ENCODE measurements at regions not wholly inside any gene's neighbourhood (a gene's known extent, or its start where the extent isn't known, plus 50 kb on each side); places are given as distances from the start of the nearest gene placed in this dataset.

GRCh38 chr5:85716344-85717202 lies 901.2 kb upstream of the COX7C start:
- ATAC-seq = no peak
- DNase-seq (ENCODE audit: low spot score) = no peak
- intact Hi-C loops (cut with DNase I) = no loop called here

DNA sequence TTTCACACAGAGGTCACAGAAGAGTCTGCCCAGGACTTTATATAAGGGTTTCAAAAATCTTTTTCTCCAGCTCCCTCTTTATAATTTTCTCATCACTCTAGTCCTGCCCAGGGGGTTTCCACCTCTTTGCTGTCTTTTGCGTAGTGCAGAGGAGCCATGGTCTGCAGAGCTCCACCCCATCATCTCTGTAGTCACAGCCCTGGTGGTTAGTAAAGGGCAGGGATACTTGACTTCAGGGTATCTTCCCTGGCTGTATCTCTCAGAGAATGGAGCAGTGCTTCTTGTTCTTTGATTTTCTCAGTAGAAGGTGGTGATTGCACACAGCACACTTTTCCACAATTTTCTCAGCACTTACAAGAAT lies 900.6 kb upstream of the COX7C start:
- intact Hi-C loops (cut with DNase I) = no loop called here
- ATAC-seq = no peak
- DNase-seq (ENCODE audit: low spot score) = no peak

GRCh38 chr5:85732185-85732584 lies 885.6 kb upstream of the COX7C start:
- ATAC-seq = no peak
- intact Hi-C loops (cut with DNase I) = no loop called here
- DNase-seq (ENCODE audit: low spot score) = no peak

- ATAC-seq (no peak), DNase-seq (ENCODE audit: low spot score) (no peak)
- intact Hi-C loops (cut with DNase I) = no loop called here
Observed at GRCh38 chr5:85741972-85742371, 875.8 kb upstream of the COX7C start.

- ATAC-seq = no peak
- DNase-seq (ENCODE audit: low spot score) = no peak
- intact Hi-C loops (cut with DNase I) = no loop called here
Observed at GRCh38 chr5:85760519-85760918, 857.2 kb upstream of the COX7C start.

DNA sequence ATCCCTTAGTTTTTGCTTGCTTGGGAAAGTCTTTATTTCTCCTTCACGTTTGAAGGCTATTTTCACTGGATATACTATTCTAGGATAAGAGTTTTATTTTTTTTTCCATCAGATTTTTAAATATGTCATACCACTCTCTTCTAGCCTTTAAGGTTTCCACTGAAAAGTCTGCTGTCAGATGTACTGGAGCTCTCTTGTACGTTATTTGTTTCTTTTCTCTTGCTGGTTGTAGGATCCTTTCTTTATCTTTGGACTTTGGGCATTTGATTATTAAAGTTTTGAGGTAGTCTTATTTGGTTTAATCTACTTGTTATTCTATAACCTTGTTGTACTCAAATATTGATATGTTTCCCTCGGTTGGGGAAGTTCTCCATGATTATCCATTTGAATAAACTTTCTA lies 848.4 kb upstream of the COX7C start:
- DNase-seq (ENCODE audit: low spot score) = no peak
- ATAC-seq = no peak
- intact Hi-C loops (cut with DNase I) = no loop called here

DNA sequence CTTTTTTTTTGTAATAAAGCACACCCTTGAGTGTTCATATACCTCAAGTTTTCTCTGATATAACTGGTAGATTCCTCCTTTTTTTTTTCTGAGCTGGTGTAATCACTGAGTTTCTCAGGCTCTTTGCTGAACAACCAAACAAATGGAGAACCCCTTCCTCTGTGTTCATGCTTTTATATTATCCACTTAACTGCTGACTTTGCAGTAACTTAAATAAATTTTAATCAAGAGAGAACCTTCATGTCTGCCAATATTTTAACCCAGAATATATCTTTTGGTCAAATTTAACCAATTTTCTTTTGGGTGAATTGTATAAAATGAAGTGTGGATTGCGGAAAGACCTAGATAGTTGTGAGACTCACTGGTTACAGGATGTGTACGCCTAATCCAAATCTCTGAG lies 833.0 kb upstream of the COX7C start:
- DNase-seq (ENCODE audit: low spot score) (no peak), ATAC-seq (no peak)
- intact Hi-C loops (cut with DNase I) = no loop called here

GRCh38 chr5:85813146-85813545 lies 804.6 kb upstream of the COX7C start:
- intact Hi-C loops (cut with DNase I) = no loop called here
- DNase-seq (ENCODE audit: low spot score) (no peak), ATAC-seq (no peak)

DNA sequence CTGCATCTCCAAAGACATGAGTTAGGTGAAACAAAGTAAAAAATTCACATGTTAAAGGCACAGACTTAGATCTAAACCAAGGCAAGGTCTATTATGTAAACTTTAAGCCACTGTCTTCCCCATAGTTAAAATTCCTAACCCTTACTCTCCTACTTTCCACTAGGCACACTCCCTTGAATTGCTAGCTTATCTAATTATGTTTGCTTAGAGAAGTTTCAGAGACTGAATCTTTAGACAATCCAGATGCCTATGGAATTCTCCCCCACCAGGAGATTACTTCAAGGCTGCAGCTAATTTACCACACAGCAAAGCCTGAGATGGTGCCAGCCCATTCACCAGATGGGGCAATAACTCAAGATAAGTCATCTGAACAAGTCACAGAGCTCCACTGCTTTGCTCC lies 803.1 kb upstream of the COX7C start:
- intact Hi-C loops (cut with DNase I) = no loop called here
- ATAC-seq = no peak
- DNase-seq (ENCODE audit: low spot score) = no peak

GRCh38 chr5:85823462-85824426 lies 794.0 kb upstream of the COX7C start:
- DNase-seq (ENCODE audit: low spot score) (no peak), ATAC-seq (no peak)
- intact Hi-C loops (cut with DNase I) = no loop called here

GRCh38 chr5:85838781-85839180 lies 779.0 kb upstream of the COX7C start:
- ATAC-seq = no peak
- no peak for DNase-seq (ENCODE audit: low spot score)
- intact Hi-C loops (cut with DNase I) = no loop called here

DNA sequence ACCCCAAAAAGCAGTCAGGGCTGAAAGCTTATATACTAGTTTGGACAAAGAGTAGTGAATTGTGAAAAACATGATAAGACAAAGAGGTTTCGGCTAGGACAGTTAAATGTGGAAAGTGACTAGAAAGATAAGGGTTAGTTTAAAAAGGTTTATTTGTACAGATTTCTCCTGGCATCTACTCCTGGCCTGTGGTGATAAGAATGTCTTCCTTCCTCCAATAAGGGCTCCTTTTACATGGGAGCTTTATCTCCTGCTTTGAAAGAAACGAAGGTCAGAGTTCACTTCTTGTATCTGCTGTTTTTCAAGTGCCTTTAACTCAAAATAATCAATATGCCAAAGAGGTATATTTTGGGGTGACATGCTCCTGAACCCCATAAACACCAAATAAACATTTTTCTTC lies 776.1 kb upstream of the COX7C start:
- DNase-seq (ENCODE audit: low spot score) (no peak), ATAC-seq (no peak)
- intact Hi-C loops (cut with DNase I) = no loop called here

GRCh38 chr5:85843535-85843934 lies 774.2 kb upstream of the COX7C start:
- intact Hi-C loops (cut with DNase I) = no loop called here

DNA sequence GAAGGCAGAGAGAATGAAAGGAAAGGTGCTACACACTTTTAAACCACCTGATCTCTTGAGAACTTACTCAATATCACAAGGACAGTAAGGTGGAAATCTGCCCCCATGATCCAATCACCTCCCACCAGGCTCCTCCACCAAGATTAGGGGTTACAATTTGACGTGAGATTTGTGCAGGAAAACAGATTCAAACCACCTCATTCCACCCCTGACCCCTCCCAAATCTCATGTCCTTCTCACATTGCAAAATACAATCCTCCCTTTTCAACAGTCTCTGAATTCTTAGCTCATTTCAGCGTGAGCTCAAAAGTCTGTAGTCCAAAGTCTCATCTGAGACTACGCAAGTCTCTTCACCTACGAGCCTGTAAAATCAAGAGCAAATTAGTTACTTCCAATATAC lies 768.3 kb upstream of the COX7C start:
- intact Hi-C loops (cut with DNase I) = no loop called here
- ATAC-seq (no peak), DNase-seq (ENCODE audit: low spot score) (no peak)

More at GRCh38 chr5:85843535-85843934, 774.2 kb upstream of the COX7C start:
- ATAC-seq (no peak), DNase-seq (ENCODE audit: low spot score) (no peak)

DNA sequence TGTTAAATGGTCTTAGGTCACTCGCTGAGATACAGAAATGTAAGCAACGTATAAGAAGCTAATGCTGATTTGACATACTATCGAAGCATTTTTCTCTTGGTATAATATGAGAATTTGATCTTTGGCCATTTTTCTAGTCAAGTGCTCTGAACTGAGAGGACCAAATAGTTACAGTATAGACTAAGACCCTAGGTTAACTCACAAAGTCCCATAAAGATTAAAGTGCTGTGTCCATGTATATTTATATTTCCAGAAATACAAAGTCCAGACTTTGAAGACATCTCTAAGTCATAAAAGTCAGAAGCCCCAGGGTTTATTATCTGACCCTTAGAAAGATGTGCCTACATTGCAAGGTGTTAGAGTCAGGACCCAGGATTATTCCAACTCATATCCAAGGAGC lies 752.4 kb upstream of the COX7C start:
- intact Hi-C loops (cut with DNase I) = no loop called here
- DNase-seq (ENCODE audit: low spot score) = no peak
- no peak for ATAC-seq

- ATAC-seq (no peak), DNase-seq (ENCODE audit: low spot score) (no peak)
- intact Hi-C loops (cut with DNase I) = no loop called here
Observed at GRCh38 chr5:85868070-85868469, 749.7 kb upstream of the COX7C start.

- ATAC-seq (no peak), DNase-seq (ENCODE audit: low spot score) (no peak)
- intact Hi-C loops (cut with DNase I) = no loop called here
Observed at GRCh38 chr5:85893996-85894395, 723.7 kb upstream of the COX7C start.

GRCh38 chr5:85896514-85896913 lies 721.2 kb upstream of the COX7C start:
- ATAC-seq (no peak), DNase-seq (ENCODE audit: low spot score) (no peak)

DNA sequence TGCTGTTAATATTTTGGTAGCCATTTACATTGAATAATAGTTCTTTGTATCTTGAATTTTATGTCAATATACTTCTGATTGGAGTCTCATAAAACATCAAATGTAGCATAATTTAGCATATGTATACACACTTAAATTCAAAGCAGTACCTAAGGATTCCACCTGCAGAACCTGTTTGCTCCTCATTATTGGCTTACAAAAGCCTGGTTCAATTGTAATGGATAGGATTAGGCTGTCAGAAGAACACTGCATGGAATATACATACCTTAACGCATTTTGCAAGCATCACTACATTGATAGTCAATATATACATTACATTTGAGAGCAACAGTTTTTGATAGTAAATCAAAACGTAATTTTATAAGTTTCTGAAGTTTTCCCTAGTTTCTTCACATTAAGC lies 711.3 kb upstream of the COX7C start:
- no peak for ATAC-seq

More at GRCh38 chr5:85896514-85896913, 721.2 kb upstream of the COX7C start:
- intact Hi-C loops (cut with DNase I) = no loop called here

DNA sequence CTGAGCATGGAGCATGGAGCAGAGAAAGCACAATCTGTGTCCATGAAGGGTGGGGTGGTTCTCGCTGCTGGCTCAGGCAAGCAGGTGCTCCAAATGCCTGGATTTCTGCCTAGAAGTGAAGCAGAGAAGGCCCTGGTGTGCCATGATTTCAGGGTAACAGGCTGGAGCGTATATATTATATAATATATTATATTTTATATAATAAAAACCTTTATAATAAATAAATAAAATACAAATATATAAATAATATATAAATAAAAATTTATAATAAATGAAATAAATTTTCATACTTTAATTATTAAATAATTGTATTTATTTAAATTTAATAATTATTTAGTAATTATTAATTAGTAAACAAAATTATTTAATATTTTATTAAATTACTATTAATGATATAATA lies 707.4 kb upstream of the COX7C start:
- intact Hi-C loops (cut with DNase I) = no loop called here
- DNase-seq (ENCODE audit: low spot score) (no peak), ATAC-seq (no peak)

More for the DNA sequence above, 711.3 kb upstream of the COX7C start:
- DNase-seq (ENCODE audit: low spot score) = no peak
- intact Hi-C loops (cut with DNase I) = no loop called here
